Right forelimb (tissue), 1 donor: ENCODE measurements at regions not wholly inside any gene's neighbourhood (a gene's known extent, or its start where the extent isn't known, plus 50 kb on each side); places are given as distances from the start of the nearest gene placed in this dataset.

Experiments used
- DNase-seq: peaks from one replicate; pipeline ENCODE4 v3.0.0-alpha.2; 2018

- DNase-seq = no peak
Measured at GRCh38 chr1:36743286-36744005, 260.7 kb upstream of the CSF3R start.

GRCh38 chr1:36741066-36741465, 258.4 kb upstream of the CSF3R start:
- DNase-seq = no peak

GRCh38 chr1:36740446-36740845, 257.7 kb upstream of the CSF3R start:
- DNase-seq = peak; percentile 17

- DNase-seq = peak; percentile 39
Measured at GRCh38 chr1:36739703-36740289, 257.1 kb upstream of the CSF3R start.

GRCh38 chr1:36738245-36738644, 255.5 kb upstream of the CSF3R start:
- no peak for DNase-seq

- DNase-seq = no peak
Measured at GRCh38 chr1:36737767-36738166, 255.1 kb upstream of the CSF3R start.

- DNase-seq = no peak
Measured at GRCh38 chr1:36737038-36737555, 254.4 kb upstream of the CSF3R start.

GRCh38 chr1:36735939-36736730, 253.4 kb upstream of the CSF3R start:
- DNase-seq = peak; percentile 23

GRCh38 chr1:36735436-36735835, 252.7 kb upstream of the CSF3R start:
- DNase-seq = no peak

GRCh38 chr1:36734356-36734755, 251.6 kb upstream of the CSF3R start:
- DNase-seq = no peak

GRCh38 chr1:36733748-36734147, 251.0 kb upstream of the CSF3R start:
- no peak for DNase-seq

- DNase-seq = no peak
Measured at GRCh38 chr1:36732015-36732356, 249.3 kb upstream of the CSF3R start.

- no peak for DNase-seq
Measured at GRCh38 chr1:36731226-36732014, 248.7 kb upstream of the CSF3R start.

- no peak for DNase-seq
Measured at GRCh38 chr1:36730599-36730998, 247.9 kb upstream of the CSF3R start.

- DNase-seq = no peak
Measured at GRCh38 chr1:36729716-36730510, 247.2 kb upstream of the CSF3R start.

- no peak for DNase-seq
Measured at GRCh38 chr1:36729289-36729688, 246.6 kb upstream of the CSF3R start.

GRCh38 chr1:36728846-36729245, 246.1 kb upstream of the CSF3R start:
- DNase-seq = no peak

GRCh38 chr1:36728051-36728450, 245.3 kb upstream of the CSF3R start:
- DNase-seq = no peak

- DNase-seq = no peak
Measured at GRCh38 chr1:36725151-36725550, 242.4 kb upstream of the CSF3R start.

GRCh38 chr1:36723813-36724212, 241.1 kb upstream of the CSF3R start:
- DNase-seq = no peak

GRCh38 chr1:36722871-36723270, 240.2 kb upstream of the CSF3R start:
- DNase-seq = no peak

- no peak for DNase-seq
Measured at GRCh38 chr1:36721261-36721660, 238.5 kb upstream of the CSF3R start.
